ENCODE measurements at regions not wholly inside any gene's neighbourhood (a gene's known extent, or its start where the extent isn't known, plus 50 kb on each side); places are given as distances from the start of the nearest gene placed in this dataset.

- Histone ChIP-seq H3K4me2 (ENCODE audit: unreplicated experiment) (no peak overlapping the region), H3K27me3 (replicated peaks; ENCODE audit: insufficient read depth) (no peaks in the 10 kb centered on the region), H4K20me1 (ENCODE audit: insufficient read depth) (no peaks in the 10 kb centered on the region), H3K27ac (peak overlapping the region; percentile 88), H3K9me2 (ENCODE audit: insufficient read depth) (no peaks in the 10 kb centered on the region), H3K4me3 (no peak overlapping the region), H3K9me3 (ENCODE audit: low read depth) (no peaks in the 10 kb centered on the region), H3K9ac (no peak overlapping the region), H3K36me3 (ENCODE audit: low read depth) (no peaks in the 10 kb centered on the region), H3K4me1 (ENCODE audit: insufficient read depth) (peaks cover 43% of the 10 kb centered on the region), H2AFZ (no peak overlapping the region; the same call in 1 of the 2 replicates), H3F3A (ENCODE audit: insufficient read depth) (peaks cover 34% of the 10 kb centered on the region), H3K79me2 (ENCODE audit: insufficient read depth) (no peaks in the 10 kb centered on the region)
- in situ Hi-C loops (cut with MboI) = no loop called here
- DNase-seq = peak; percentile 29
- 75 to 81% methylated on average over 1 of the region's 1 CpG for WGBS, 2 experiments (ENCODE audit: low coverage in 1 of 2, low lambda C conversion rate in 2 of 2, missing lambda C conversion rate in 2 of 2)
- TF ChIP-seq EZH2 (IDR thresholded peaks at IDR 0.05; ENCODE audit: insufficient read depth, poor library complexity, severe bottlenecking) (no peak), EZH2phosphoT487 (IDR thresholded peaks at IDR 0.05; ENCODE audit: insufficient read depth, low read depth) (no peak)
These were observed 62.4 kb upstream of the MMADHC start for GRCh38 chr2:149650006-149650405.

- no peak overlapping the region for H2AFZ ChIP-seq
- H3K9ac ChIP-seq = peak overlapping the region; percentile 49
- H3K27ac ChIP-seq = peak overlapping the region; percentile 88
- no peaks in the 10 kb centered on the region for H3K79me2 ChIP-seq (ENCODE audit: insufficient read depth)
- no peaks in the 10 kb centered on the region for H3K36me3 ChIP-seq (ENCODE audit: low read depth)
- H3K9me2 ChIP-seq (ENCODE audit: insufficient read depth) = no peaks in the 10 kb centered on the region
- H3K4me3 ChIP-seq = 0 out of 2 replicates have a peak overlapping the region, but pooled peaks have one; percentile 7
- peak; percentile 98 for DNase-seq
- H3K9me3 ChIP-seq (ENCODE audit: low read depth) = no peaks in the 10 kb centered on the region
- H4K20me1 ChIP-seq (ENCODE audit: insufficient read depth) = no peaks in the 10 kb centered on the region
- H3K4me2 ChIP-seq (ENCODE audit: unreplicated experiment) = peak overlapping the region; percentile 10
- 2% methylated on average over 3 of the region's 3 CpGs for WGBS, 2 experiments (ENCODE audit: low coverage in 1 of 2, low lambda C conversion rate in 2 of 2, missing lambda C conversion rate in 2 of 2)
- H3K4me1 ChIP-seq (ENCODE audit: insufficient read depth) = peaks cover 43% of the 10 kb centered on the region
- in situ Hi-C loops (cut with MboI) = no loop called here
- no peaks in the 10 kb centered on the region for H3K27me3 ChIP-seq (replicated peaks; ENCODE audit: insufficient read depth)
- H3F3A ChIP-seq (ENCODE audit: insufficient read depth) = peaks cover 34% of the 10 kb centered on the region
- no peak for TF ChIP-seq EZH2 (IDR thresholded peaks at IDR 0.05; ENCODE audit: insufficient read depth, poor library complexity, severe bottlenecking)
- no peak for TF ChIP-seq EZH2phosphoT487 (IDR thresholded peaks at IDR 0.05; ENCODE audit: insufficient read depth, low read depth)
These were observed 60.9 kb upstream of the MMADHC start for GRCh38 chr2:149648282-149649030.

GRCh38 chr2:149645391-149645790, 57.8 kb upstream of the MMADHC start:
- Histone ChIP-seq H3K4me1 (ENCODE audit: insufficient read depth) (peaks cover 33% of the 10 kb centered on the region), H2AFZ (no peak overlapping the region), H4K20me1 (ENCODE audit: insufficient read depth) (no peaks in the 10 kb centered on the region), H3F3A (ENCODE audit: insufficient read depth) (peaks cover 34% of the 10 kb centered on the region), H3K4me3 (no peak overlapping the region), H3K27ac (no peak overlapping the region), H3K79me2 (ENCODE audit: insufficient read depth) (no peaks in the 10 kb centered on the region), H3K9me2 (ENCODE audit: insufficient read depth) (no peaks in the 10 kb centered on the region), H3K27me3 (replicated peaks; ENCODE audit: insufficient read depth) (no peaks in the 10 kb centered on the region), H3K4me2 (ENCODE audit: unreplicated experiment) (no peak overlapping the region), H3K9ac (no peak overlapping the region), H3K9me3 (ENCODE audit: low read depth) (no peaks in the 10 kb centered on the region), H3K36me3 (ENCODE audit: low read depth) (no peaks in the 10 kb centered on the region)
- peak; percentile 52 for DNase-seq
- no peak for TF ChIP-seq EZH2phosphoT487 (IDR thresholded peaks at IDR 0.05; ENCODE audit: insufficient read depth, low read depth)
- TF ChIP-seq EZH2 (IDR thresholded peaks at IDR 0.05; ENCODE audit: insufficient read depth, poor library complexity, severe bottlenecking) = no peak
- in situ Hi-C loops (cut with MboI) = no loop called here
